ENCODE measurements at regions not wholly inside any gene's neighbourhood (a gene's known extent, or its start where the extent isn't known, plus 50 kb on each side); places are given as distances from the start of the nearest gene placed in this dataset.
A peak's percentile ranks its signal among the peaks of the same experiment; 100 is the strongest.
"Not testable (repeated sequence)": the region's sequence is repeated elsewhere in the genome, so short reads cannot be mapped to it uniquely, and the experiment has no call there.

GRCh38 chr10:38321393-38321792 lies 227.3 kb downstream of the ZNF37A start:
- H3K4me3 ChIP-seq (ENCODE audit: low read length), result not testable (repeated sequence)

DNA sequence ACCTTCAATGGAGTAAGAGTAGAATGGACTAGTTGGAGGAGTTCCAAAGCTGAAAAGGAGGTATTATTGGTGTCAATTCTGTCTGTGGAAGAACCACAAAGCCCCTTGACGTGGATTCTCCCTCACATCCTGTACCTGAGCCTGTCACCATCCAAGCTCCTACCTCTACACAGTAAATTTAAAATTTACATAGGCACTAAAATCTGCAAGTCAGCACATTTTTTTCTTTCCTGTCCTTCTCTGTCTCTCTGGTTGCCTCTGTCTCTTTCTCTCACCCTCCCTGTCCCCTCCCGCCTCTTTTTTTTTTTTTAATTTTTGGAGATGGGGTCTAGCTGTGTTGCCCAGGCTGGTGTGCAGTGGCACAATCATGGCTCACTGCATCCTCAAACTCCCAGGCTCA lies 236.2 kb downstream of the ZNF37A start:
- H3K4me3 ChIP-seq (ENCODE audit: low read length); DNase-seq (ENCODE audit: low read depth): not testable (repeated sequence)

More at GRCh38 chr10:38321393-38321792, 227.3 kb downstream of the ZNF37A start:
- DNase-seq (ENCODE audit: low read depth), result not testable (repeated sequence)

DNA sequence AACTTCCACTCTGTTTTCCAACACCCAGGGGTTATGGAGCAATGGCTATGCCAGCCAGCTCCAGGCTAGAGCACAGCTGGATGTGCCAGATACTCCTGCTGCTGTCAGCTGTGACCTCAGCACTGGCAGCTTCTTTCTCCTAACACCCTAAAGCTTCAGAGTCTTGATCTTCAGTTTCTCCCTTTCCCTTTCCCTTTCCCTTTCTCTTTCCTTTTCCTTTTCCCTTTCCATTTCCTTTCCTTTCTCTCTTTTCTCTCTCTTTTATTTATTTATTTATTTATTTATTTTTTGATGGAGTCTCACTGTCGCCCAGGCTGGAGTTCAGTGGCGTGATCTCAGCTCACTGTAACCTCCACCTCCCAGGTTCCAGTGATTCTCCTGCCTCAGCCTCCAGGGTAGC lies 237.0 kb downstream of the ZNF37A start:
- not testable (repeated sequence) for DNase-seq (ENCODE audit: low read depth)

GRCh38 chr10:38333699-38334098 lies 239.6 kb downstream of the ZNF37A start:
- not testable (repeated sequence) for H3K4me3 ChIP-seq (ENCODE audit: low read length); DNase-seq (ENCODE audit: low read depth)

More for the DNA sequence above, 237.0 kb downstream of the ZNF37A start:
- H3K4me3 ChIP-seq (ENCODE audit: low read length), result not testable (repeated sequence)

DNA sequence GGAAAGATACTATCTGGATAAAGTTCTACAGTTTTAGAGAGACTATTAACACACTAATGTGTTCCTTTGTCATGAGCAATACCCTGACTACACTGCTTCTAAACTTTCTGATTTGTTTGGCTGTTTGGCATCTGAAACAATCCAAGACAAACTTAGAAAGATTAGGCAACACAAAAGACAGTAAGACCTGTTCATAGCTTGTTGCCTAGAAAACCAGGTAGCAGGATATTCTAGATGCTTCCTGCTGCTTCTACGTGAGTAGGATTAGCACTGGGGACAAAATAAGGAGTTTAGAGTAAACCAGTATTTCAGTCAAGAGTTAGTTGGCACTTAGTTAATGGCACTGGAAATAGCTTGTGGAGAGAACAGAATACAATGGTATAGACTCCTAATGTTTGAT lies 256.5 kb downstream of the ZNF37A start:
- peak; percentile 0 for DNase-seq (ENCODE audit: low read depth)
- not testable (repeated sequence) for H3K4me3 ChIP-seq (ENCODE audit: low read length)

DNA sequence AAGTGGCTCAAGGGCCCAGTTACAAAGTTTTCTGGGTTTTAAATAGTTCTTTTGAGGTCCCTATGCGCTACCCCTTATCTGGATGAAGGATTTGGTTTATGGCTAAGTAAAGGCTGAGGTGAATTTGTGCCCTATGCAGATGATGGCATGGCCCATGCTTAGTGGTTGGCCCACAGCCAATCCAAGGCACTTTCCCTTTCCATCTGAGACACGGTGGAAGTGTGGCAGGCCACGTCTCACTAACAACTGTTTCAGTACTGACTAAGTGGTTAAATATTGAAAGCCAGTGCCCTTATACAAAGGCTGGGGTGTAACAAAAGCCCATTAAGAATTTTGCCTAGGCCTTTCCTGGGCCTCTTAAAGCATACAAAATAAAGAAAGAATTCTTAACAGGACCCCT lies 260.3 kb downstream of the ZNF37A start:
- peak; percentile 1 for DNase-seq (ENCODE audit: low read depth)
- H3K4me3 ChIP-seq (ENCODE audit: low read length), result not testable (repeated sequence)

GRCh38 chr10:38355911-38356526 lies 261.9 kb downstream of the ZNF37A start:
- DNase-seq (ENCODE audit: low read depth), result peak; percentile 67
- H3K4me3 ChIP-seq (ENCODE audit: low read length), result peak overlapping the region; percentile 54

DNA sequence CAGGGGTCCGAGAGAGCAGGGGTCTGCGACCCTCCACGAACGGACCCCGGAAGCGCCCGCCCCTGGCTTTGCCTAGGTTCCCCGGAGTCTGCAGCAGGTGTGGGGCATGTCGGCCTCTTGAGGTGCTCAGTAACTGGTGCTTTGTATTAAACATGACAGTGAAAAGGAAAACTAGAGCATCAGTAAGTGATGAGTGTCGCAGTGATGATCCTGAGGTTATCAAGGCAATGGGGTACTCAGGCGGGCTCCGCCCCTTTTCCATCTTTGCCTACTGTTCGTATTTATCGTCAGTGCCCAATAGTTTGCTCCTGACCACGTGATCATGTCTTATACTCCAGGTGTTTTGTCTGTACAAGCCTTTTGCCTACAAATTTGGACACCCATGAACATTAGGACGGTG lies 262.4 kb downstream of the ZNF37A start:
- DNase-seq (ENCODE audit: low read depth), result peak; percentile 58

GRCh38 chr10:38362514-38362913 lies 268.4 kb downstream of the ZNF37A start:
- not testable (repeated sequence) for DNase-seq (ENCODE audit: low read depth)

More for the DNA sequence above, 262.4 kb downstream of the ZNF37A start:
- H3K4me3 ChIP-seq (ENCODE audit: low read length), result peak overlapping the region; percentile 54

GRCh38 chr10:38364073-38364472 lies 269.9 kb downstream of the ZNF37A start:
- not testable (repeated sequence) for H3K4me3 ChIP-seq (ENCODE audit: low read length); DNase-seq (ENCODE audit: low read depth)

More at GRCh38 chr10:38362514-38362913, 268.4 kb downstream of the ZNF37A start:
- not testable (repeated sequence) for H3K4me3 ChIP-seq (ENCODE audit: low read length)

GRCh38 chr10:38365917-38366316 lies 271.8 kb downstream of the ZNF37A start:
- TF ChIP-seq, protein P1, sequence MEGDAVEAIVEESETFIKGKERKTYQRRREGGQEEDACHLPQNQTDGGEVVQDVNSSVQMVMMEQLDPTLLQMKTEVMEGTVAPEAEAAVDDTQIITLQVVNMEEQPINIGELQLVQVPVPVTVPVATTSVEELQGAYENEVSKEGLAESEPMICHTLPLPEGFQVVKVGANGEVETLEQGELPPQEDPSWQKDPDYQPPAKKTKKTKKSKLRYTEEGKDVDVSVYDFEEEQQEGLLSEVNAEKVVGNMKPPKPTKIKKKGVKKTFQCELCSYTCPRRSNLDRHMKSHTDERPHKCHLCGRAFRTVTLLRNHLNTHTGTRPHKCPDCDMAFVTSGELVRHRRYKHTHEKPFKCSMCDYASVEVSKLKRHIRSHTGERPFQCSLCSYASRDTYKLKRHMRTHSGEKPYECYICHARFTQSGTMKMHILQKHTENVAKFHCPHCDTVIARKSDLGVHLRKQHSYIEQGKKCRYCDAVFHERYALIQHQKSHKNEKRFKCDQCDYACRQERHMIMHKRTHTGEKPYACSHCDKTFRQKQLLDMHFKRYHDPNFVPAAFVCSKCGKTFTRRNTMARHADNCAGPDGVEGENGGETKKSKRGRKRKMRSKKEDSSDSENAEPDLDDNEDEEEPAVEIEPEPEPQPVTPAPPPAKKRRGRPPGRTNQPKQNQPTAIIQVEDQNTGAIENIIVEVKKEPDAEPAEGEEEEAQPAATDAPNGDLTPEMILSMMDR (IDR thresholded peaks at IDR 0.05; ENCODE audit: insufficient read depth, low read depth, low read length, missing control alignments), result peak; percentile 43
- not testable (repeated sequence) for H3K4me3 ChIP-seq (ENCODE audit: low read length)
- peak; percentile 50 for DNase-seq (ENCODE audit: low read depth)

GRCh38 chr10:38383800-38384199 lies 289.7 kb downstream of the ZNF37A start:
- not testable (repeated sequence) for DNase-seq (ENCODE audit: low read depth); H3K4me3 ChIP-seq (ENCODE audit: low read length)

GRCh38 chr10:38386869-38387268 lies 292.7 kb downstream of the ZNF37A start:
- H3K4me3 ChIP-seq (ENCODE audit: low read length); DNase-seq (ENCODE audit: low read depth): not testable (repeated sequence)

GRCh38 chr10:38390725-38391124 lies 296.6 kb downstream of the ZNF37A start:
- peak; percentile 2 for DNase-seq (ENCODE audit: low read depth)
- TF ChIP-seq, protein P1 (IDR thresholded peaks at IDR 0.05; ENCODE audit: insufficient read depth, low read depth, low read length, missing control alignments), result peak; percentile 35
- not testable (repeated sequence) for H3K4me3 ChIP-seq (ENCODE audit: low read length)

DNA sequence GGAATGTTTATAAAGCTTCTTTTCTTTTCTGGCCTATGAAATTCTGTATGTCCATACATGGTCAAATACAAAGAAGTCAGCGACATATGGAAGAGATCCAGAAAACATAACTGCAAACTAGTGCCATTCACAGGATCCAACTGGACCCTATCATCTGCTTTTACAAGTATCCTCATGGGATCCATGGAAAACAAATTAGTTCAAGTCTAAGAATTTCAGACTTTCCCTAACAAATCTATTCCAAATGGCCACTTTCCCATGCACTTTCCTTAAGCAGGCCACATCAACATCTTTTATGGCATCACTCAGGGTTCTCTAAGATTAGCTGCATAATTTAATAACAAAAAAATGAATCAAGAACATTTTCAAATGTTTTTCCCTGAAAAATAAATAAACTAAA lies 301.3 kb downstream of the ZNF37A start:
- H3K4me3 ChIP-seq (ENCODE audit: low read length); DNase-seq (ENCODE audit: low read depth): not testable (repeated sequence)

DNA sequence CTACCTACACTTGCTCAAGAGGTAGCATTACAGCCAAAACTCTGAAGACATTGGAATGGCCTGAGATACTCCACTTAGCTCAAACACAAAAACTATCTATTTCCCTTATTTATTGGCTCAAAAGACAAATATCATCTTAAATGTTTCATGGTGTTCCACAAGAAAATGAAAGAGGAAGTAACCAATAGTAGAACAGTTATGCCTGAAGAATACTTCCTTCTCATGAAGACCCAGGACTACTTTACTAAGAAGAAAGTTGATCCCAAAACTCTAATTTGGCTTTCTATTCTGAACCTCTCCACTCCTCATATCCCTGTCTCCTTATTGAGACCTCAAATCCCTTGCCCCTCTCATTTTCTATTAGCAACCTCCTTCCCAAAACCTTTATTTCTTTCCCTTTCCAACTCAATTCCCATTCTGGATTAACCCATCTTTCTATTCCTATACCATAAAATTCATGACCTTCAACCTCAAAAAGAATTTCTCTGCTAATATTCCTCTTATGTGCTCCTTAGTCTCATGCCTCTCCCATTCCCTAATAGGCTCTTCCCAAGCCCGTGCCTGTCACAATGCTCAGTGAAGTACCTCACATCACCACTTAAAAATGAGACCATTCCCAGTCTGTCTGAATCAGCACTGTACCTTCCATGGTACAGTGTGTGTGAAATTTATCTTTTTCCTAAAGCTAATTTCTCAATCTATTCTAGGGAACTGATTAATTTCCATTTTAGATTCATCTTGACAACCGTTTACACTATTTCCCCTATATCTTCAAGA lies 302.2 kb downstream of the ZNF37A start:
- not testable (repeated sequence) for DNase-seq (ENCODE audit: low read depth); H3K4me3 ChIP-seq (ENCODE audit: low read length)

- peak overlapping the region; percentile 68 for H3K4me3 ChIP-seq (ENCODE audit: low read length)
- not testable (repeated sequence) for DNase-seq (ENCODE audit: low read depth)
Measured at GRCh38 chr10:38401565-38401964, 307.4 kb downstream of the ZNF37A start.
